A549 (cell line): ENCODE measurements at regions not wholly inside any gene's neighbourhood (a gene's known extent, or its start where the extent isn't known, plus 50 kb on each side); places are given as distances from the start of the nearest gene placed in this dataset.

Experiments
- BHLHE40 ChIP-seq: IDR thresholded peaks from 2 replicates; pipeline ENCODE4 v1.6.1; 2012; ENCODE audit warnings: low read depth, low read length, inconsistent platforms
- EP300 ChIP-seq, 2 experiments: fragments of >200 bp; sonication (Bioruptor Twin); formaldehyde crosslinking; IDR thresholded peaks; 2 replicates in 1 of 2; 3 replicates in 1 of 2; pipeline ENCODE4 v1.6.1; 2016 to 2017
- RNF2 ChIP-seq: fragments of 200-600 bp; sonication (generic); IDR thresholded peaks from 2 replicates; pipeline ENCODE4 v1.6.1; 2016; ENCODE audit warnings: low read depth, mild to moderate bottlenecking, antibody characterized with exemption, moderate library complexity, borderline replicate concordance
- SREBF2 ChIP-seq: fragments of 450-650 bp; IDR thresholded peaks from 2 replicates; pipeline ENCODE4 v1.6.1; 2014; ENCODE audit warnings: mild to moderate bottlenecking, moderate library complexity
- TF ChIP-seq, protein P1 (sequence below): fragments of >200 bp; sonication (Bioruptor Twin); formaldehyde crosslinking; IDR thresholded peaks from 3 replicates; pipeline ENCODE4 v1.5.1; 2016

DNA sequence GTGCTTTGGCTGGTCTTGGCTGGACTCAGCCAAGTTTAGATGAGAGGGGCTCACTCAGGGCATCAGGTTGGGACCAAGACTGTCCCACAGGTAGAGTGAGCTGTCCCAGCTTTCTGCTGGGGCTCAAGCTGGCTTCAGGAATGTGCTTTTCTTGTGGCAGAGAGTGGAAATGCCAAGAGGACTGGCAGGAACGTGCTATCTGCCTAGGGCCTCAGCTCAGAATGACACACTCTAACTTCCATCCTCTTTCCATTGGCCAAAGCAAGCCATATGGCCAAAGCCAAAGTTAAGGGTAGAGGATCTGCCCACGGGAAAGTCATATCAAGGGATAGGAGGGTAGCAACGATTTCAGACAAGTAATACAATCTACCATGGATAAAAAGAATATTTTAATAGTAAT lies 178.8 kb downstream of the ABHD5 start:
- TF ChIP-seq, protein P1, sequence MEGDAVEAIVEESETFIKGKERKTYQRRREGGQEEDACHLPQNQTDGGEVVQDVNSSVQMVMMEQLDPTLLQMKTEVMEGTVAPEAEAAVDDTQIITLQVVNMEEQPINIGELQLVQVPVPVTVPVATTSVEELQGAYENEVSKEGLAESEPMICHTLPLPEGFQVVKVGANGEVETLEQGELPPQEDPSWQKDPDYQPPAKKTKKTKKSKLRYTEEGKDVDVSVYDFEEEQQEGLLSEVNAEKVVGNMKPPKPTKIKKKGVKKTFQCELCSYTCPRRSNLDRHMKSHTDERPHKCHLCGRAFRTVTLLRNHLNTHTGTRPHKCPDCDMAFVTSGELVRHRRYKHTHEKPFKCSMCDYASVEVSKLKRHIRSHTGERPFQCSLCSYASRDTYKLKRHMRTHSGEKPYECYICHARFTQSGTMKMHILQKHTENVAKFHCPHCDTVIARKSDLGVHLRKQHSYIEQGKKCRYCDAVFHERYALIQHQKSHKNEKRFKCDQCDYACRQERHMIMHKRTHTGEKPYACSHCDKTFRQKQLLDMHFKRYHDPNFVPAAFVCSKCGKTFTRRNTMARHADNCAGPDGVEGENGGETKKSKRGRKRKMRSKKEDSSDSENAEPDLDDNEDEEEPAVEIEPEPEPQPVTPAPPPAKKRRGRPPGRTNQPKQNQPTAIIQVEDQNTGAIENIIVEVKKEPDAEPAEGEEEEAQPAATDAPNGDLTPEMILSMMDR = no peak
- no peak for TF ChIP-seq EP300 (IDR thresholded peaks at IDR 0.05)
- no peak for TF ChIP-seq BHLHE40
- no peak for TF ChIP-seq RNF2
- TF ChIP-seq SREBF2 = no peak
